ENCODE measurements at regions not wholly inside any gene's neighbourhood (a gene's known extent, or its start where the extent isn't known, plus 50 kb on each side); places are given as distances from the start of the nearest gene placed in this dataset.
"Not testable (repeated sequence)": the region's sequence is repeated elsewhere in the genome, so short reads cannot be mapped to it uniquely, and the experiment has no call there.

DNA sequence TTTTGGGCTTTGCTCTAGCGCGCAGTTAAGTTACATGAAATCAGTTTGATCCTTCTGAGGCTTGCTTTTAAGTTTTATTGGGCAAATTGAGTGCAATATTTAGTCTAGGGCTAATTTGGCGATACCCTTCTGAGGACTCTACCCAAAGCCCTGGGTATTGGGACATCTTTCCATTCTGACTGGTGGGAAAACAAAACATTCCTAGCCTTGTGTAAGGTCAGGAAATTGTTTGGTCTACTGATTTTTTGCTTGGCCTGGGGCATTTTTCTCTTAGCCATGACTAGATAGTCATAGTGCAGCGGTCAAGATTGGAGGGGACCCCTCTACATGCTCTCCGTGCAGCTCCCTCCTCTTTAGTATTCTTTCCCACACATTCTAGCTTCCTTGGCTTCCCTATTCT, 189.6 kb upstream of the PTGFR start:
- no peak for DNase-seq

DNA sequence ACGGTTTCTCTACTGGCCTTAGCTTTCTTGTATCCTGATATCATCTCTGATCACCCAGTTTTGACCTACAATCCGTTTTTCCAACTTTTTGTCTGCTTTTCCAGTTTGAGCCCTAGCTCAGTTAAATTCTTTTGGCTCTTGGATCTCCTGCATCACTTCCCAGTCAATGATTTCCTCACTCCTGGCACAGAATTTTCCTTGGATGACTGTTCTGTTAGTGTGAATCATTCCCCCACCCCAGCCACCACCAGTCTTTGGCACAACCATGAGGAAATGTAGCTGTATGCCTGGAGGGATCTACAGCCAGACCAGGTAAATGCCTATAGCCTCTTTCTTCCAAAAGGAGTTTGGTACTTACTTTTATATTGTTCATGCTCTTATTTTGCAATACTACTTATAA, 187.2 kb upstream of the PTGFR start:
- no peak for DNase-seq

GRCh38 chr1:78304341-78304740, 186.4 kb upstream of the PTGFR start:
- no peak for DNase-seq

- DNase-seq = no peak
These were observed 186.0 kb upstream of the PTGFR start for GRCh38 chr1:78304761-78305160.

DNA sequence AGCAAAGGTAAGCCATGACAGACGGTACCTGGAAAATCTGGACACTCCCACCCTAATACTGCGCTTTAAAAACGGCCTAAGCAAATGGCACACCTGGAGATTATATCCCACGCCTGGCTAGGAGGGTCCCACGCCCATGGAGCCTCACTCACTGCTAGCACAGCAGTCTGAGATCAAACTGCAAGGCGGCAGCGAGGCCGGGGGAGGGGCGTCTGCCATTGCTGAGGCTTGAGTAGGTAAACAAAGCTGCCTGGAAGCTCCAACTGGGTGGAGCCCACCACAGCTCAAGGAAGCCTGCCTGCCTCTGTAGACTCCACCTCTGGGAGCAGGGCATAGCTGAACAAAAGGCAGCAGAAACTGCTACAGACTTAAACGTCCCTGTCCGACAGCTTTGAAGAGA, 180.5 kb upstream of the PTGFR start:
- DNase-seq = not testable (repeated sequence)

DNA sequence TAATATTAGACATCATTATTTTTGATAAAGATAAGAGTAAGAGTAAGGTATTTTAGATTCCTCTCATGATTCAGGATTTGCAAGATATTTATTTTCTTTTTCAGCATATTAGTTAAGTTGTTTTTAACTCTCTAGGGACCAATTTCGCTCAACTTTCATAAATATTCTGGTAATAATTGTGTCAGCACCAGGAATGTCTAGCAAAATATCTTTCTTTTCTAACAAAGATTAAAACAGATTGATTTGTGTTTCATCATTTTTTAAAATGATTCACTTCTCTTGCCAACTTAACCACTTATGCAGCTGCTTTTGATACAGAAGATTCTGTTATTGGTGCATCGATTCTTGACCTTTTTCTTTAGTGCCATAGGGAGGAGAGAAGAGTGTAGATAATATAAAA, 172.8 kb upstream of the PTGFR start:
- no peak for DNase-seq

- no peak for DNase-seq
These were observed 171.2 kb upstream of the PTGFR start for GRCh38 chr1:78319603-78320002.

GRCh38 chr1:78322928-78323680, 167.7 kb upstream of the PTGFR start:
- DNase-seq = no peak

- DNase-seq = no peak
These were observed 165.5 kb upstream of the PTGFR start for GRCh38 chr1:78325293-78325692.

DNA sequence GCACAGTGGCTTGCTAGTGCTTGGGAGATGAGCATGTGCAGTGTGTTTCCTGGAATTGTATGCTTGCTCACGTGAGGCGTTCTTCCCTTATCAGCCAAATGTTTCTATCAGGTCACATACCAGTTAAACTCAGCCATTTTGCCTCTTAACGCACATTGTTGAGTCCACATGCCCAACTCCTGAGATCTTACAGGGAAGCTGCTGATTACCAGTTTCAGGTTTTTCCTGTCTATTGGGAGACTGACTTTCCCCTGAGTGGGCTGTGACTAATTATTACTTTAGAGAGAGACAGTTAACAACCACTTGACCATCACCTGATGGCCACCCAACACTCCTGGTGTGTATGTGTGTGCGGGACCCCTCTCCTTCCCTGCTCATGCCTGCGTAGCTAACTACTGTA, 161.3 kb upstream of the PTGFR start:
- DNase-seq = no peak

- no peak for DNase-seq
These were observed 159.0 kb upstream of the PTGFR start for GRCh38 chr1:78331799-78332198.

DNA sequence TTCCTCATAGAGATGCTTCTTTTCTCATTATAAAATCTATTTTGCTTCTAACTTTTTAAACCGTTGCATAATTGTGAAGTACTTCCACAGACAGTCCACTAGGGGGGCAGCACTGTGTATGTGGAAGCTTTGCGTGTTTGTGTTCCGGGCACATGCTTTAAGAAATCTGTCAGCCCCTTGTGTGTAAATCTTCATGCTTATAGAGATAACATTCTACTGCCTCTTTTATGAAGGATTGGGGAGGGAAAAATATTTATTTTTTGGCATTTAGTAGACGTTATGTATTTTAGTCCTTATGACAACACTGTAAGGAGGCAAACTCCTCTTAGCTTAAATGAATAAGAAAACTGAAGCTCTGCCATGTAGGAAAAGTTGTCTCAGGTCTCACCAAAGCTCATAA, 157.3 kb upstream of the PTGFR start:
- DNase-seq = no peak

DNA sequence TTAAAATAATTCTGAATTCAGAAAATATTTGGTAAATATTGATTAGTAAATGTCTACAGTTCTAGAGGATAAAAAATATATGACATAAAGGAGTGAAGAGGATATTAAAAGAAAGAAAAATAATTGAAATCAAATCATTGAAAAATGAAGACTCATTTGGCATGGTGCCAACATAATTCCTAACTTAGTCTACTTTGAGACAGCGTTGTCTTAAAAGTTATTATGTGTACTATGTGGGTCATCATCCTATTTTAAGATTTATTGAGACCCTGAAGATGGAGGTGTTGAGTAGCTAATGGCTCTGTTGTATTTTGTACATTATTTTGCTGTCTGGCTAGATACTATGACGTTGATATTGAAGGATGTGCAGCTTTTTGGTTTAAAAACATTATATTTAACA, 156.7 kb upstream of the PTGFR start:
- no peak for DNase-seq

DNA sequence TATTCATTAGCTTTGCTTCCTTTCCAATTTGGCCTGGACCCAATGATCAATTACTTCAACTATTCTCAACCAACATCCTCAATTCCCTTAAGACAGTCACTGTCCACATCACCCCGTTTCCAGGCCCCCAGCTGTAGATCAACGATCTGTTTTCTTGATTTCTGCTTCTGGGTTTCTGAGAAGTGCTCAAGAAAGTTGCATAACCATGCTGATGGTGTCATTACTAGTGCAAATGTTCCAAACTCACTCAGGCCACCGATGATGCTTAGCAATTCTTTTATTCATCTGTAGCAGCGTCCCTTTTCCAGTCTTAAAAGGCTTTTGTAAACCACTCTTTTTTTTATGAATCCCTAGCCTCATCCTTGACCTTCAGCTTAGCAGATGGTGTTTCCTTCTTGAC, 155.8 kb upstream of the PTGFR start:
- no peak for DNase-seq

DNA sequence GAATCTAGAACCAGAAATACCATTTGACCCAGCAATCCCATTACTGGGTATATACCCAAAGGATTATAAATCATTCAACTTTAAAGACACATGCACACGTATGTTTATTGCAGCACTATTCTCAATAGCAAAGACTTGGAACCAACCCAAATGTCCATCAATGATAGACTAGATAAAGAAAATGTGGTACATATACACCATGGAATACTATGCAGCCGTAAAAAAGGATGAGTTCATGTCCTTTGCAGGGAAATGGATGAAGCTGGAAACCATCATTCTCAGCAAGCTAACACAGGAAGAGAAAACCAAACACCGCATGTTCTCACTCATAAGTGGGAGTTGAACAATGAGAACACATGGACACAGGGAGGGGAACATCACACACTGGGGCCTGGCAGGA, 154.0 kb upstream of the PTGFR start:
- not testable (repeated sequence) for DNase-seq

DNA sequence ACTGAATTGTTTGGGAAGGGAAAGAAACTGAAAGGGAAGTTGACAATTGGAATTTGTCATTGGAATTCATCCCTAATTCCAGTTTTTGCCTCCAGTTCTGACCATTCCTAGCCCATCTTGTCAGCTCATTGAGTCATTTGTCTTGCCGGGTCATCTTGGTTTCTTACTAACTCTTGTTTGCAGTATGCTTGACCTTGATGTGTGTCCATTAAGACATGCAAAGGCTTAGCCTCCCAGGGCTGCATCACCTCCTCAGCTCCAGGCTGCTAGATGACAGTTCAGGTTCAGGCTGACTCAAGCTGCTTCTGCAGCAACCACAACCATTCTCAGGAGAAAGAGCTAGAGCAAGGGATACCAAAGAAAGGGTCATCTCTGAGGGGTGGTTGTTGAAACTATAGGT, 151.3 kb upstream of the PTGFR start:
- DNase-seq = no peak

DNA sequence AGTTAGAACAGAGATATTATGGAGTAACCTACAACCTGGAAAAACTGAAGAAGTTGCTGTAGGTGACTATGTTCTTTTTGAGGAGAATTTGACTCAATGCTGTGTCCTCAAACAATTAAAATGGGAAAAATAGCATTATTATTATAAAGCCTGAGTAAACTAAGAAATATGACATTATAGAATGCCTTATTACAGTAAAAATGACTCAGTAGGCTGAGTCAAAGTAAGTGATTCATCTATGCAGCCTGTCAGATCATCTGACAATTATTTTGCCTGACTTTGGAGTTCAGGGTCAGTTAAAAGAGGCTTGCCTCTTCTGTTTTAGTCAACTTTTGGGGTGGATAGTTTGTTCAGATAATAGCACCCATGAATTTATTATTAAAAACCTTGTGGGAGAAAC, 150.8 kb upstream of the PTGFR start:
- DNase-seq = no peak

GRCh38 chr1:78348496-78349284, 142.1 kb upstream of the PTGFR start:
- no peak for DNase-seq

GRCh38 chr1:78351551-78352216, 139.1 kb upstream of the PTGFR start:
- no peak for DNase-seq

- no peak for DNase-seq
These were observed 135.1 kb upstream of the PTGFR start for GRCh38 chr1:78355656-78356055.

GRCh38 chr1:78358165-78358564, 132.6 kb upstream of the PTGFR start:
- DNase-seq = no peak

GRCh38 chr1:78359666-78360065, 131.1 kb upstream of the PTGFR start:
- DNase-seq = no peak

- no peak for DNase-seq
These were observed 130.2 kb upstream of the PTGFR start for GRCh38 chr1:78360584-78360983.

DNA sequence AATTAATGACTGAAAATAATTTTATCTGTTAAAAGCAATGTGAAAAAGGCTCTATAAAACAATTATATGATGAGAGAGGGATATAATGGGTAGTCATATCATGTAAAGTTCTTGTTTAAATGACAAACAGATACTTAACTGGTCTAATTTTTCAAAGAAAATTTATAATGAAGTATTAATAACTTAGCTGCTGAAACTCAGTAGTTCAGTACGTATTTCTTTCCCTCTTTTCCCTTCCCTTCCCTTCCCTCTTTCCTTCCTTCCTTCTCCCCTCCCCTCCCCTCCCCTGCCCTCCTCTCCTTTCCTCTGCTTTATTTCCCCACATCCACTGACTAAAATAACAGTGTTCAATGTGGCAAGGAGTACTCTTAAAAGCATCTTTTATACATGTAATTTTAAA, 123.1 kb upstream of the PTGFR start:
- DNase-seq = no peak

Measured in NCI-H1105 (cell line).